Esophagus squamous epithelium (tissue), 4 donors: ENCODE measurements at regions not wholly inside any gene's neighbourhood (a gene's known extent, or its start where the extent isn't known, plus 50 kb on each side); places are given as distances from the start of the nearest gene placed in this dataset.

Source experiments
- CTCF ChIP-seq, 6 experiments: fragments of 450-650 bp in 4 of 6; fragments of 200-600 bp in 2 of 6; sonication (generic) in 2 of 6; IDR thresholded peaks; one replicate each; pipeline ENCODE4 v1.5.1; 2016 to 2019; ENCODE audit warnings: antibody characterized with exemption in 6 of 6, mild to moderate bottlenecking in 4 of 6, moderate library complexity in 4 of 6
- POLR2A ChIP-seq, 4 donors: fragments of 450-650 bp; IDR thresholded peaks; one replicate each; pipeline ENCODE4 v1.6.1; 2017; ENCODE audit warnings: antibody characterized with exemption in 4 of 4, mild to moderate bottlenecking in 4 of 4, moderate library complexity in 3 of 4

GRCh38 chr5:167348980-167349379, 942.5 kb upstream of the WWC1 start:
- TF ChIP-seq CTCF (IDR thresholded peaks at IDR 0.05) = no peak
- TF ChIP-seq POLR2A (IDR thresholded peaks at IDR 0.05) = no peak
